Neural cell (in vitro differentiated cells): ENCODE measurements at regions not wholly inside any gene's neighbourhood (a gene's known extent, or its start where the extent isn't known, plus 50 kb on each side); places are given as distances from the start of the nearest gene placed in this dataset.

Source experiments
- H2AFZ ChIP-seq: fragments of 200-600, 300-800 bp; sonication (generic), shearing (Covaris generic); 2 replicates; pipeline ENCODE4 v1.6.0; 2014; ENCODE audit warnings: low read depth, mild to moderate bottlenecking, antibody characterized with exemption, low read length, moderate library complexity
- H3F3A ChIP-seq: fragments of 200-600 bp; shearing (Covaris generic); 2 replicates; pipeline ENCODE4 v1.6.1; 2016; ENCODE audit warnings: mild to moderate bottlenecking, moderate library complexity, mixed read lengths, antibody characterized with exemption, low read length; ENCODE audit not compliant: insufficient read depth, poor library complexity, severe bottlenecking
- H3K27ac ChIP-seq: fragments of 200-600, 300-800 bp; sonication (generic), shearing (Covaris generic); 2 replicates; pipeline ENCODE4 v1.5.1; 2014; ENCODE audit warnings: mild to moderate bottlenecking, low read length, moderate library complexity
- H3K27me3 ChIP-seq: fragments of 300-800, 200-600 bp; sonication (generic), shearing (Covaris generic); 2 replicates; pipeline ENCODE4 v1.6.0; 2014; ENCODE audit warnings: mild to moderate bottlenecking, low read depth, low read length, moderate library complexity; ENCODE audit not compliant: insufficient read depth
- H3K36me3 ChIP-seq: fragments of 300-800, 200-600 bp; sonication (generic), shearing (Covaris generic); 2 replicates; pipeline ENCODE4 v1.5.1; 2014; ENCODE audit warnings: mild to moderate bottlenecking, antibody characterized with exemption, low read length, moderate library complexity; ENCODE audit not compliant: insufficient read depth
- H3K4me2 ChIP-seq: fragments of 300-800, 200-600 bp; sonication (generic), shearing (Covaris generic); 2 replicates; pipeline ENCODE4 v1.6.0; 2014; ENCODE audit warnings: mild to moderate bottlenecking, low read length
- H3K4me3 ChIP-seq: fragments of 300-800, 200-600 bp; sonication (generic), shearing (Covaris generic); 2 replicates; pipeline ENCODE4 v1.5.1; 2014; ENCODE audit warnings: mild to moderate bottlenecking, low read length, moderate library complexity
- H3K79me2 ChIP-seq: fragments of 200-600 bp; shearing (Covaris generic); replicated peaks from 2 replicates; pipeline ENCODE4 v1.6.0; 2014; ENCODE audit warnings: mild to moderate bottlenecking, low read length, moderate library complexity; ENCODE audit not compliant: insufficient read depth
- H3K9ac ChIP-seq: fragments of 300-800, 200-600 bp; sonication (generic), shearing (Covaris generic); 2 replicates; pipeline ENCODE4 v1.6.1; 2016; ENCODE audit warnings: mild to moderate bottlenecking, low read length, mixed read lengths
- H3K9me2 ChIP-seq: fragments of 200-600 bp; shearing (Covaris generic); 2 replicates; pipeline ENCODE4 v1.6.1; 2016; ENCODE audit warnings: mild to moderate bottlenecking, low read length, mixed read lengths; ENCODE audit not compliant: insufficient read depth
- H3K9me3 ChIP-seq: fragments of 200-600, 300-800 bp; sonication (generic), shearing (Covaris generic); 2 replicates; pipeline ENCODE4 v1.6.1; 2016; ENCODE audit warnings: mild to moderate bottlenecking, mixed run types, low read length, moderate library complexity, mixed read lengths
- H4K20me1 ChIP-seq: fragments of 200-600 bp; shearing (Covaris generic); 2 replicates; pipeline ENCODE4 v1.6.1; 2016; ENCODE audit warnings: mild to moderate bottlenecking, mixed run types; ENCODE audit not compliant: insufficient read depth
- EP300 ChIP-seq: fragments of 450-650 bp; conservative IDR thresholded peaks from 2 replicates; pipeline ENCODE4 v1.6.1; 2014; ENCODE audit warnings: antibody characterized with exemption, mild to moderate bottlenecking, moderate library complexity; ENCODE audit not compliant: poor library complexity, severe bottlenecking
- EZH2 ChIP-seq: fragments of 200-600, 300-800 bp; shearing (Covaris generic), sonication (generic); IDR thresholded peaks from 2 replicates; pipeline ENCODE4 v1.6.1; 2014; ENCODE audit warnings: antibody characterized with exemption, low read length, borderline replicate concordance, mild to moderate bottlenecking; ENCODE audit not compliant: insufficient read depth, poor library complexity, severe bottlenecking
- MXI1 ChIP-seq: fragments of 450-650 bp; conservative IDR thresholded peaks from 2 replicates; pipeline ENCODE4 v1.6.1; 2014; ENCODE audit warnings: antibody characterized with exemption, mild to moderate bottlenecking; ENCODE audit not compliant: poor library complexity, severe bottlenecking
- POLR2AphosphoS5 ChIP-seq: IDR thresholded peaks from 2 replicates; pipeline ENCODE4 v1.6.1; 2012
- RAD21 ChIP-seq: fragments of 450-650 bp; conservative IDR thresholded peaks from 2 replicates; pipeline ENCODE4 v1.6.1; 2014; ENCODE audit warnings: antibody characterized with exemption, mild to moderate bottlenecking, moderate library complexity
- SMC3 ChIP-seq: fragments of 450-650 bp; conservative IDR thresholded peaks from 2 replicates; pipeline ENCODE4 v1.6.1; 2014; ENCODE audit warnings: antibody characterized with exemption, mild to moderate bottlenecking, moderate library complexity; ENCODE audit not compliant: poor library complexity
- TAF1 ChIP-seq: IDR thresholded peaks from 2 replicates; pipeline ENCODE4 v1.6.1; 2012; ENCODE audit warnings: low read depth
- TF ChIP-seq, protein P1 (sequence below): IDR thresholded peaks from 2 replicates; pipeline ENCODE4 v1.6.1; 2012; ENCODE audit warnings: borderline replicate concordance
- TF ChIP-seq, protein P2 (sequence below): fragments of 450-650 bp; IDR thresholded peaks from 2 replicates; pipeline ENCODE4 v1.5.1; 2014; ENCODE audit warnings: antibody characterized with exemption, mild to moderate bottlenecking, moderate library complexity; ENCODE audit not compliant: poor library complexity, severe bottlenecking

DNA sequence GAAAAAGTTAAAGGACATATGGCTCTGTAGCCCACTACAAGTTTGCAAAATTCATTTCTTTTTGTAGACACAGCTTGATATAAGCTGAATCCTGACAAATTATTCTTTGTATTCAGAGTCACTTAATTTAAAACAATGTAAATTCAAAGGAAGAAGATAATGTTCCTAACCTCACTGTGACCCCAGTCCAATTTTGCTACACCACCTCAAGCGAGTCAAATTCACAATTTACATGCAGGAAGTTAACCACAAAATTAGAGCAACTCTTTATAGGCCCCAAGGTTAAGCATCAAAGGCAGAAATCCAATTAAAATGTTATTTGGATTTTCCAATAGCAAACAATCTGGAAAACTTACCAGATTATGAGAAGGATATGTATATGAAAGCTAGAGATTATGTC is 119.5 kb upstream of the CNTN6 start:
- TF ChIP-seq, protein P1, sequence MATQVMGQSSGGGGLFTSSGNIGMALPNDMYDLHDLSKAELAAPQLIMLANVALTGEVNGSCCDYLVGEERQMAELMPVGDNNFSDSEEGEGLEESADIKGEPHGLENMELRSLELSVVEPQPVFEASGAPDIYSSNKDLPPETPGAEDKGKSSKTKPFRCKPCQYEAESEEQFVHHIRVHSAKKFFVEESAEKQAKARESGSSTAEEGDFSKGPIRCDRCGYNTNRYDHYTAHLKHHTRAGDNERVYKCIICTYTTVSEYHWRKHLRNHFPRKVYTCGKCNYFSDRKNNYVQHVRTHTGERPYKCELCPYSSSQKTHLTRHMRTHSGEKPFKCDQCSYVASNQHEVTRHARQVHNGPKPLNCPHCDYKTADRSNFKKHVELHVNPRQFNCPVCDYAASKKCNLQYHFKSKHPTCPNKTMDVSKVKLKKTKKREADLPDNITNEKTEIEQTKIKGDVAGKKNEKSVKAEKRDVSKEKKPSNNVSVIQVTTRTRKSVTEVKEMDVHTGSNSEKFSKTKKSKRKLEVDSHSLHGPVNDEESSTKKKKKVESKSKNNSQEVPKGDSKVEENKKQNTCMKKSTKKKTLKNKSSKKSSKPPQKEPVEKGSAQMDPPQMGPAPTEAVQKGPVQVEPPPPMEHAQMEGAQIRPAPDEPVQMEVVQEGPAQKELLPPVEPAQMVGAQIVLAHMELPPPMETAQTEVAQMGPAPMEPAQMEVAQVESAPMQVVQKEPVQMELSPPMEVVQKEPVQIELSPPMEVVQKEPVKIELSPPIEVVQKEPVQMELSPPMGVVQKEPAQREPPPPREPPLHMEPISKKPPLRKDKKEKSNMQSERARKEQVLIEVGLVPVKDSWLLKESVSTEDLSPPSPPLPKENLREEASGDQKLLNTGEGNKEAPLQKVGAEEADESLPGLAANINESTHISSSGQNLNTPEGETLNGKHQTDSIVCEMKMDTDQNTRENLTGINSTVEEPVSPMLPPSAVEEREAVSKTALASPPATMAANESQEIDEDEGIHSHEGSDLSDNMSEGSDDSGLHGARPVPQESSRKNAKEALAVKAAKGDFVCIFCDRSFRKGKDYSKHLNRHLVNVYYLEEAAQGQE, result no peak
- TF ChIP-seq EP300, result no peak
- TF ChIP-seq POLR2AphosphoS5, result no peak
- TF ChIP-seq TAF1, result no peak
- no peak for TF ChIP-seq MXI1
- no peak for TF ChIP-seq RAD21
- TF ChIP-seq, protein P2, sequence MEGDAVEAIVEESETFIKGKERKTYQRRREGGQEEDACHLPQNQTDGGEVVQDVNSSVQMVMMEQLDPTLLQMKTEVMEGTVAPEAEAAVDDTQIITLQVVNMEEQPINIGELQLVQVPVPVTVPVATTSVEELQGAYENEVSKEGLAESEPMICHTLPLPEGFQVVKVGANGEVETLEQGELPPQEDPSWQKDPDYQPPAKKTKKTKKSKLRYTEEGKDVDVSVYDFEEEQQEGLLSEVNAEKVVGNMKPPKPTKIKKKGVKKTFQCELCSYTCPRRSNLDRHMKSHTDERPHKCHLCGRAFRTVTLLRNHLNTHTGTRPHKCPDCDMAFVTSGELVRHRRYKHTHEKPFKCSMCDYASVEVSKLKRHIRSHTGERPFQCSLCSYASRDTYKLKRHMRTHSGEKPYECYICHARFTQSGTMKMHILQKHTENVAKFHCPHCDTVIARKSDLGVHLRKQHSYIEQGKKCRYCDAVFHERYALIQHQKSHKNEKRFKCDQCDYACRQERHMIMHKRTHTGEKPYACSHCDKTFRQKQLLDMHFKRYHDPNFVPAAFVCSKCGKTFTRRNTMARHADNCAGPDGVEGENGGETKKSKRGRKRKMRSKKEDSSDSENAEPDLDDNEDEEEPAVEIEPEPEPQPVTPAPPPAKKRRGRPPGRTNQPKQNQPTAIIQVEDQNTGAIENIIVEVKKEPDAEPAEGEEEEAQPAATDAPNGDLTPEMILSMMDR, result no peak
- no peak for TF ChIP-seq EZH2
- TF ChIP-seq SMC3, result no peak
- H3K9ac ChIP-seq, result no peak overlapping the region
- H3K9me2 ChIP-seq, result no peaks in the 10 kb centered on the region
- no peak overlapping the region for H3K4me2 ChIP-seq
- no peaks in the 10 kb centered on the region for H4K20me1 ChIP-seq
- no peaks in the 10 kb centered on the region for H3K36me3 ChIP-seq
- no peaks in the 10 kb centered on the region for H3K79me2 ChIP-seq
- no peaks in the 10 kb centered on the region for H3K9me3 ChIP-seq
- H3F3A ChIP-seq, result no peaks in the 10 kb centered on the region
- H3K4me3 ChIP-seq, result no peak overlapping the region
- H3K27me3 ChIP-seq, result no peaks in the 10 kb centered on the region
- H3K27ac ChIP-seq, result no peak overlapping the region
- no peak overlapping the region for H2AFZ ChIP-seq

DNA sequence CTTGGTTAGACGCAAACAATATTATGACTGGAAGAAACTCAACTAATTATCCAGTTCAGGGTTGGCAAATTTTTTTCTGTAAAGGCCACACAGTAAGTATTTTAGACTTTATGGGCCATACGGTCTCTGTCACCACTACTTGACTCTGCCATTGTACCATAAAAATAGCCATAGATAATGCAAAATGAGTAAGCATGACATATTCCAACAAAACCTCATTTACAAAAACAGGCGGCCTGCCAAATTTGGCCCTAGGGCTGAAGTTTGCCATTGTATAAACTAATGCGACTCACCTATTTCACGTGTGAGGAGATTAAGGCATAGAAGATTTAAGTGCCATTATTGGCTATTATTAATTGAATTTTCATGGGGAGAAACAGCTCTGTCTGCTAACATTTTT is 116.8 kb upstream of the CNTN6 start:
- TF ChIP-seq MXI1, result no peak
- H3K79me2 ChIP-seq, result no peaks in the 10 kb centered on the region
- H3K36me3 ChIP-seq, result no peaks in the 10 kb centered on the region
- no peak overlapping the region for H2AFZ ChIP-seq
- H3K4me2 ChIP-seq, result no peak overlapping the region
- no peak overlapping the region for H3K27ac ChIP-seq
- no peaks in the 10 kb centered on the region for H3F3A ChIP-seq
- H4K20me1 ChIP-seq, result no peaks in the 10 kb centered on the region
- no peaks in the 10 kb centered on the region for H3K9me2 ChIP-seq
- no peaks in the 10 kb centered on the region for H3K27me3 ChIP-seq
- H3K9ac ChIP-seq, result no peak overlapping the region
- no peak overlapping the region for H3K4me3 ChIP-seq
- no peaks in the 10 kb centered on the region for H3K9me3 ChIP-seq

DNA sequence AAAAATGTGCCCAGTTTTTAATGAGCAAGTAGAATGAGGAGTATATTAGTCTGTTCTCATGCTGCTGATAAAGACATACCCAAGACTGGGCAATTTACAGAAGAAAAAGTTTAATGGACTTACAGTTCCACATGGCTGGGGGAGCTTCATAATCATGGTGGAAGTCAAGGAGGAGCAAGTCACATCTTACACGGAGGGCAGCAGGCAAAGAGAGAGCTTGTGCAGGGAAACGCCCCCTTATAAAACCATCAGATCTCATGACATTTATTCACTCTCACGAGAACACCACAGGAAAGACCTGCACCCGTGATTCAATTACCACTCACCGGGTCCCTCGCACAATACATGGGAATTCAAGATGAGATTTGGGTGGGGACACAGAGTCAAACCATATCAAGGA is 111.7 kb upstream of the CNTN6 start:
- Histone ChIP-seq H3K4me3 (no peak overlapping the region), H3K79me2 (no peaks in the 10 kb centered on the region), H3K9me3 (peaks cover 2% of the 10 kb centered on the region), H4K20me1 (no peaks in the 10 kb centered on the region), H2AFZ (no peak overlapping the region), H3F3A (no peaks in the 10 kb centered on the region), H3K4me2 (no peak overlapping the region), H3K27ac (no peak overlapping the region), H3K9ac (no peak overlapping the region), H3K27me3 (no peaks in the 10 kb centered on the region), H3K36me3 (no peaks in the 10 kb centered on the region), H3K9me2 (no peaks in the 10 kb centered on the region)
- TF ChIP-seq, protein P1, result no peak
- TF ChIP-seq SMC3 (no peak), EP300 (no peak), MXI1 (no peak), EZH2 (no peak), RAD21 (no peak), TAF1 (no peak), POLR2AphosphoS5 (no peak)
- TF ChIP-seq, protein P2, result no peak
